Hematopoietic multipotent progenitor cell treated with erythropoietin and hydrocortisone succinate and interleukin-3 and kit ligand, for 8 days (in vitro differentiated cells): ENCODE measurements at regions not wholly inside any gene's neighbourhood (a gene's known extent, or its start where the extent isn't known, plus 50 kb on each side); places are given as distances from the start of the nearest gene placed in this dataset.
A peak's percentile ranks its signal among the peaks of the same experiment; 100 is the strongest.
"Not testable (repeated sequence)": the region's sequence is repeated elsewhere in the genome, so short reads cannot be mapped to it uniquely, and the experiment has no call there.

Experiments used
- DNase-seq: peaks from one replicate; pipeline ENCODE4 v3.0.0-alpha.2; 2015

- no peak for DNase-seq
Measured at GRCh38 chr16:26510924-26511323, 555.8 kb upstream of the C16orf82 start.

GRCh38 chr16:26511463-26511862 is 555.3 kb upstream of the C16orf82 start:
- DNase-seq: no peak

- DNase-seq: no peak
Measured at GRCh38 chr16:26521626-26522025, 545.1 kb upstream of the C16orf82 start.

- DNase-seq: no peak
Measured at GRCh38 chr16:26524281-26524680, 542.4 kb upstream of the C16orf82 start.

- DNase-seq: no peak
Measured at GRCh38 chr16:26524846-26525245, 541.9 kb upstream of the C16orf82 start.

DNA sequence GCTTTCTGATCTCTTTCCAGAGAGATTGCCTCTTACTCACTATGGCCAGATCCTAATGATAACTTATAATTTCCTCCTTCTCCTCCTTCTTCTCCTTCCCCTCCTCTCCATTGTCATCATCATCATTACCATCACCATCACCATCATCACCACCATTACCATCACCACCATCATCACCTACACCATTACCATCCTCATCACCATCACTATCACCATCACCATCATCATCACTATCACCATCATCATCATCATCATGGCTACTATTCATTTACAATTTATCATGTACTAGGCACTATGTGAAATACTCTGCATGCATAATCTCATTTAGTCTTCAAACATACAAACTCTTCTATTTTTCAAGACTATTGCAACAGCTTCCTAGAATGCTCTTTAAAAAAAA is 540.9 kb upstream of the C16orf82 start:
- DNase-seq: no peak

DNA sequence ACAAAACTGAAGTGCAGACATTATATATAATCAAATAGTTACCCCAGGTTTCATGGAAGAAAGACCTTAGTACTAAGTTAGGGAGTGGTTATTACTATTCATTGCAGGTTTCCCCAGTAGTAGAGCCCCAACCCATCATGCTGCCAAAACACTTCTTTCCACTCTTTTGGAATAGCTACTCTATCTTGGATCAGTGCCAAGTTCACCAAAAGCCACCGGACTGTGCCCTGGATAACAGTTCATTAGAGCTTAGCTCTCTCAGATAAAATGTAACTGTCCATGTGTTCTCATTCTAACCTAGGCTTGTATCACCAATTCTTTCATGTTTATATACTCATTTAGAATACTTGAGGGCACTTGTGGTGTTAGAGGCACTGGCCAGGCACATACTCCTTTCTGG is 540.1 kb upstream of the C16orf82 start:
- no peak for DNase-seq

DNA sequence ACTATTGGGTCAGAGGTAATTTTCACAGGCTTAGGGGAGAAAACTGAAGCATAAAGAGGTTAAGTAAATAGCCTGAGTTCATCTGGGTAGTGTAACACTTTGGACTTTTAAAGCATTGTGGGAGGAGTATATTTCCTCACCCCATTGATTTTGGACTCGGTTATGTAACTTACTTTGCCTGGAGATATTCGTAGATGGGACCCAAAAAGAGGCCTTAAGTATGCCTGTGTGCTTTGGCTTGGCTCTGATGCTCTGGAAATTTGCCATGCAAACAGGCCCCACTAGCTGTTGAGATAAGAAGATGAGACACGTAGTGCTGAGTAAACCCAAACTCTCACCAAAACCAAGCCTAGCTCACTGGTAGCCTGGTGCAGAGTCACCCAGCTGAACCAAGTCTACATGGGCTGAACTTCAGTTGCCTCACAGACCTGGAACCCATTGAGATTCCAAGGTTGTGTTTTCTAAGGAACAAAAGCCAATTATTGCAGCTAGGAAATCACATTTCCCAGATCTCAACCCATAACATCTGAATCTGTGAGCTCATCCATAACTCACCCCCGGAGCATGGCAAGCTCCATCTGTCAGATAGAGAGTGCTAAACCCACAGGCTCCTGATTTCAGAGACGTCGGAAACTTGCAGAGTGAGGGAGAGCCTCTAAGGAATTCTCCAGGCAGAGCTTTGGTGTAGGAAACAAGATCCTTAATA is 536.0 kb upstream of the C16orf82 start:
- no peak for DNase-seq

DNA sequence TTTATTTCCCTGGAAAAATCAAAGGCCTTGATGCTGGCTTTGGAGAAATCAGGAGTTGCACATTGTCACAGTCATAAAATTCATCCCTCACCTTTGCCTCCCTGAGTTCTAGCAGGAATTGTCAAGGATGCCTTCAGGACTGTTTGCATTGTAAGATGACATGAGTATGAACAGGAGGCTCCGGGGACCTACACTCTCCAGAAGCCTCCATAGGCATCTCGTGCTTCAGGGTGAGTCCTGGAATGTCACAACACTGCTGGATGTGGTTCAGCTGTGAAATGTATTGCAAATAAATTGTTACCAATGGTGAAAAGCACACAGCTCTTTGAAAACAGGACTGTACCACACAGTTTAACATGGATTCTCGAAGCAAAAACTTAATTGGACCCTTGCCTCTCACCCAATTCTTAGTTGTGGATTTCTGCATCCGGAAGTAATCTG is 535.4 kb upstream of the C16orf82 start:
- no peak for DNase-seq

DNA sequence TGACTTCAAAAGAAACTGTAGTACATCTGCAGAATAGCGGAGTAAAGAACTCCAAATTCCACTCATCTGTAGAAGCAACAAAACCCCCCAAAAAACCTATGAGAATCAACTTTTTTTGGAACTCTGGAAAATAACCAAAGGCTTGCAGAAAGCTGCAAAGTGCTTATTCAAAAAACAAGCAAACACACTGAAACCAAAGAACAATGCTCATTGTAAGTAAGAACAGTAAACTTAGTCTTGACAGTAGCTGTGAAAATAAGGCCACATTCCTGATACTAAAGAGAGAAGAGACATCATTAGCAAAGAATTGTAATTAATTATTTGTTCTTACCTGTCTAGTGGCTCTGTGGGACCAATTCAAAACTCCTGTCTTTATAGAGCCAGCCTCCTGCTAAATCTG is 534.3 kb upstream of the C16orf82 start:
- DNase-seq: no peak

- no peak for DNase-seq
Measured at GRCh38 chr16:26542198-26542597, 524.5 kb upstream of the C16orf82 start.

GRCh38 chr16:26546573-26546972 is 520.2 kb upstream of the C16orf82 start:
- no peak for DNase-seq

- DNase-seq: no peak
Measured at GRCh38 chr16:26547681-26548080, 519.0 kb upstream of the C16orf82 start.

- DNase-seq: no peak
Measured at GRCh38 chr16:26550111-26550610, 516.6 kb upstream of the C16orf82 start.

GRCh38 chr16:26554030-26554429 is 512.7 kb upstream of the C16orf82 start:
- no peak for DNase-seq

DNA sequence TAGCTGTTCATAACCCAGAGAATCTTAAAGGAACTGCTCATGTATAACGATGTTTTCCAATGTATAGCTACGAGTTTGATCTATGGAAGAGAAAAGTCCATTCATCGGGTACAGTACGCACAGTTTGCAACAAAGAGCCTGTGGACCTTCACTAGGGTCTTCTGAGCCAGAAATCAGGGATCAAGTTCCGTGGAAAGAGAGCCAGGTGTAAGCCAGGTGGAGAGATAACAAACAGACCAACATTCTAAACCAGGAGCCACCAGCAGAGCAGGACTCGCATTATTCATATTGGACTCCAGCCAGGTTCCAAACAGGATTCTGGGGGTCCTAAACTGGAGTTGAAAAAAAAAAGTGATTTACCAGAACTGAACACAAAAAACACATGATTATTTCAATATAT is 505.4 kb upstream of the C16orf82 start:
- DNase-seq: no peak

- no peak for DNase-seq
Measured at GRCh38 chr16:26563018-26563417, 503.7 kb upstream of the C16orf82 start.

DNA sequence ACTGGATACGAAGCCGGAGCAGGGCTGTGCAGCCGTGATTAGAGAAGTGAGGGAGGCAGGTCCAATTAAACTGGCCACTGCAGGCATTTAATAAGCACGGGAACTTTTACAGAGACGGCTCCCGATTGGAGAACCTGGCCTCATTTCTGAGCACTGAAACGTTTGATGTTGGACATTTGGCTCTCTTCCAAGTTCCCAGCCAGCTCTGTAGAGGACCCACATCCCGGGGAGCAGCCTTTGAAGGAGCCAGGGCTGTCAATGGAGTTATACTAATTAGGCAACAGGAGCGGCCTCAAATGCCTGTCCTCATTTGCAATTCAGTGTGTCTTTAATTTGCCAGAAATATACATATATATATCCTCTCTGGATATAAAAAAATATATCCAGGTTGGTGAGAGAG is 499.4 kb upstream of the C16orf82 start:
- DNase-seq: no peak

DNA sequence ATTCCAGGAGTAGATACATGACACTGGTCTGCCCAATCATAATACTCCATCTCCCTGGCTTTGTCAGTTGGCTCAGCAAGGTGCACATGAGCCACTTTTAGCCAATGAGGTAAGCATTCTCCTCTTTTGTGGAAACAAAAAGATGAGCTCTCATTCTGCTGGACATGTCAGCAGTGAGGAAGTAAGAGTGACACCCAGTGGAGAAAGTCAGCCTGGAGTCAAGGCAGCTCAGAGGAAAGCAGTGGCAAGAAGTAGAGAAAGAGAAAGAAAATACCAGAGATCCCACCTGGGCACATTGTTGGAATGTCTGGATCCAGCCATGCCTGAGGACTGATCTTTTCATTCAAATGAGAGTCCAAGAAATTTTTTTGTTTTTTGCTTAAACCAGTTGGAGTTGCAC is 496.9 kb upstream of the C16orf82 start:
- peak; percentile 7 for DNase-seq

- DNase-seq: no peak
Measured at GRCh38 chr16:26578748-26579147, 488.0 kb upstream of the C16orf82 start.

DNA sequence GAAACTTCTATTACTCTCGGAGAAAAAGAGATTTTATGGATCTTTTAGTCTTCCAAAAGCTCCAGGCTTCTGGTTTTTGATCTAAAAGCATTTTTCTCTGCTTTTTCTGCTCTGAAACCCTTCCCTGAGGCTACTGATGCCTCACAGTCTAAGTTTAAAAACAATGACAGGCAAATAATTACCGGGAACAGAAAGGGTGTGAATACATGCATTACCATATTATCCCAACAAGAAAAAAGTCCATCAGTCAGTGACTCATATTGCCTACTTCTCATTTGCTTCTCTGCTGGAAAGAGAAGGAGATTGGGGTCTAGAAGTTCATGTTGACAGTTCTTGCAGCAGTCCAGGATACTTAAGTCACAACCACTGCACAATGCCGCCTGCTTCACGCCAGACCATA is 482.9 kb upstream of the C16orf82 start:
- no peak for DNase-seq

- no peak for DNase-seq
Measured at GRCh38 chr16:26593700-26594099, 473.0 kb upstream of the C16orf82 start.

- no peak for DNase-seq
Measured at GRCh38 chr16:26594666-26595065, 472.1 kb upstream of the C16orf82 start.

GRCh38 chr16:26595199-26595598 is 471.5 kb upstream of the C16orf82 start:
- DNase-seq: no peak

GRCh38 chr16:26596033-26596432 is 470.7 kb upstream of the C16orf82 start:
- not testable (repeated sequence) for DNase-seq
